GM21825 (cell line): ENCODE measurements at regions not wholly inside any gene's neighbourhood (a gene's known extent, or its start where the extent isn't known, plus 50 kb on each side); places are given as distances from the start of the nearest gene placed in this dataset.
"Not testable (repeated sequence)": the region's sequence is repeated elsewhere in the genome, so short reads cannot be mapped to it uniquely, and the experiment has no call there.

Experiments
- ATAC-seq: cut with Tn5 transposase; IDR thresholded peaks from one replicate; pipeline ENCODE4 v1.9.1; 2021; ENCODE audit warnings: mild to moderate bottlenecking, moderate library complexity; ENCODE audit not compliant: unreplicated experiment

GRCh38 chr11:43172477-43172876, 139.3 kb upstream of the API5 start:
- no peak for ATAC-seq

DNA sequence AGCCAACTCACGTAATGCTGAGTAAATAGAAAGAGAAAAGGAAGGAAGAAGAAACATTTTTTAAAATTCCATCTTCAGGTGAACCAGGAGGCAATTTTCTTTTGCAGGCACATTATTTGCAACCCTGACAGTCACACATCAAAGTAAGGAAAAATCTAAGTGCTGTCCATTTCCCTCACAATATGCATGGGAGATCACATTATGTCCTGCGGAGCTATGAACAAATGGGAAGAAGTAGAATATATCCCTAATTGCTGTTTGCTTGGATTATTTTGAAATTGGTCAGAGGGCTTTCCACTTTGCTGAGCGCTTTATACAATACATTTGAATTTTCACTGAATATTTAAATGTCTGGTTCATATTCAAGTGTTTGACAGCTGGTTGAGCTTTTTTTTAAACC, 133.8 kb upstream of the API5 start:
- no peak for ATAC-seq

DNA sequence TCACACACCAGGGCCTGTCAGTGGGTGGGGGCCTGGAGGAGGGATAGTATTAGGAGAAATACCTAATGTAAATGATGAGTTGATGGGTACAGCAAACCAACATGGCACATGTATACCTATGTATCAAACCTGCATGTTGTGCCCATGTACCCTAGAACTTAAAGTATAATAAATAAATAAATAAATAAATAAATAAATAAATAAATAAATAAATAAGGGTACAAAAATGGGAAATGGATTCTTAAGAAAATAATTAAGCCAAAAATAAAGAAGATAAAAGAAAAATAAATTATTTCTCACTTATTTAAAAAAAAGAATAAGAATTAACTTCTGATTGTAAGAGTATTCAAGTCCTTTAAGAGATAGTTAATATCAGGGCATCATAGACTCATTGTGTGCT, 117.3 kb upstream of the API5 start:
- ATAC-seq = not testable (repeated sequence)

DNA sequence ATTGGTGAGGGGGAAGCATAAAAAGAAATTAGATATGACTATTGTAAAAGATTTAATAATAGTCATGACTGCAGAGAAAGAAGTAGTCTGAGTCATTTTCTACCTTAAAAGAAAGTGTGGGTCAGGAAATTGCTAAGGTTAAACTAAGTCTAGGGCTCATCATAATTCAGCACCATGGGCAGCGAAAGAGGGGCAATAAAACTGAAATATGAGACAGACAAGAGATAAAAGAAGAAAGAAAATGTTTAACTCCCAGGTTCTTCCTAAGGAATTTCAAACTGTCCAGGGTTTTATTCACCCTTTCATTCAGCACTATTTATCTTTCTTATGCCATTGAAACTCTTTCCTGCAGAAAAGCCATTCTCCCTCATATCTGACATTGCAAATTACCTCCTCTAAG, 114.4 kb upstream of the API5 start:
- ATAC-seq = no peak

- ATAC-seq = no peak
Observed at GRCh38 chr11:43200031-43200430, 111.8 kb upstream of the API5 start.

GRCh38 chr11:43212279-43212678, 99.5 kb upstream of the API5 start:
- no peak for ATAC-seq

DNA sequence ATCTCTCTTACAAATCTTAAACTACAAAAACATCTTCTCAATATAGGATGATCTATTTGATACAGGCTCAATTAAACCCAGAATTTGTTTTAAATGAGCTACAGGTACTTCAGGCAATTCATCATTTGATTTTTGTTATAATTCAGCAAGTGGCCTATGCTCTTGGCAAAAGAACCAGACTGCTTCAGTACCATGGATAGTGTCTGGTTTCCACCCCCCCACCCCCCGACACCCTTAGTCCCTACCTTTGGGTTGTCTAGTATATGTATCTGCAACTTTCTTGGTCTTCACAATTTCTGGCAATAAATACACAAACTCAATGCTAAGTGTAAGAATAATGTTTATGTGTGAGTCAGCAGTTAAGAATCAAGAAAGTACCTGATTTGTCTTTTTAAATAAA, 97.3 kb upstream of the API5 start:
- ATAC-seq = no peak

- ATAC-seq = no peak
Observed at GRCh38 chr11:43217849-43218248, 93.9 kb upstream of the API5 start.

DNA sequence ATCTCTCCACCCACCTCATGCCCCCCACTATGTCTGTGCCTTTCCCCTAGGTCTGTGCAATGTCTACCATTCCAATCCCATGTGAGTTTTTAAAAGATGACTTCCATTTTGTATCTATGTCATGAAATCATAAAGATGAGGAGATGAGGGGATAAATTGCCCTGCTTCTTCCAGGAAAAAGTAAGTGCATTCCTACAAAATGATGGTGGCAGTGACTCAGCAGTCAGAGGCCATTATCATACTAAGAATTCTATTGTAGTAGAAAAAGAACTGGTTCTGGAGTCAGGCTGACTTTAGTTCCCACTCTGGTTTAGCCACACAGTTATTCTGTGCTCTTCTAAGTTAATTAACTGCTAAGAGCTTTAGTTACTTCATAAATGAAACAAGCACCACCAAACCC, 89.6 kb upstream of the API5 start:
- ATAC-seq = no peak

GRCh38 chr11:43223026-43223425, 88.8 kb upstream of the API5 start:
- ATAC-seq = no peak

DNA sequence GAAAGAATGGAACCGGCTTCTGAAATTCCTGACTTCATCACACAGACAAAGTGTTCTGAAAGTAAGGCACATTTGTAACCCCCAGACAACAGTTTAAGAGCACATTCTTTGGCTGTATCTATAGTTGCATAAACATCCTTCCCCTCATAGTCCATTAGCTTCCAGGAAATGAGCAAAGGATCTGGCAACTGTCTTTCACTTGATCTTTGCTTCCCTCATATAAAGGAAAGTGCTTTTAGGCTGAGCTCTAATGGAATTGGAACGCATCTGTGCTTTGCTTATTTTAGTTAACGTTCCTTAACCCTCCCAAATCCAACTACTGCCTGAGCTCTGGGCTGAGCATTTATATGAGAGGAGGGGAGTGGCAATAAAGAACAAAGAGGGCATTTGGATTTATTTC, 76.9 kb upstream of the API5 start:
- ATAC-seq = no peak

DNA sequence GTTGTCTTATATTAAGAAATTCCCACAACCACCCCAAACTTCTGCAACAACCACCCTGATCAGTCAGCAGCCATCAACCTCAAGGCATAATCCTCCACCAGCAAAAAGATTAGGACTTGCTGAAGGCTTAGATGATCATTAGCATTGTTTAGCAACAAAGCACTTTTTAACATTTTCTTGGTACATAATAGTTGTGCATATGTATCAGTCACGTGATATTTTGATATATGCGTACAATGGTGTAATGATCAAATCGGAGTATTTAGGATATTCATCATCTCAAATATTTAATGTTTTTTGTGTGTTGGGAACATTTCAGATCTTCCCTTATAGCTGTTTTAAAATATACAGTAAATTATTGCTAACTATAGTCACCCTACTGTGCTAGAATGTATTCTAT, 73.5 kb upstream of the API5 start:
- ATAC-seq = no peak

GRCh38 chr11:43239791-43240190, 72.0 kb upstream of the API5 start:
- no peak for ATAC-seq

- no peak for ATAC-seq
Observed at GRCh38 chr11:43242401-43242800, 69.4 kb upstream of the API5 start.

DNA sequence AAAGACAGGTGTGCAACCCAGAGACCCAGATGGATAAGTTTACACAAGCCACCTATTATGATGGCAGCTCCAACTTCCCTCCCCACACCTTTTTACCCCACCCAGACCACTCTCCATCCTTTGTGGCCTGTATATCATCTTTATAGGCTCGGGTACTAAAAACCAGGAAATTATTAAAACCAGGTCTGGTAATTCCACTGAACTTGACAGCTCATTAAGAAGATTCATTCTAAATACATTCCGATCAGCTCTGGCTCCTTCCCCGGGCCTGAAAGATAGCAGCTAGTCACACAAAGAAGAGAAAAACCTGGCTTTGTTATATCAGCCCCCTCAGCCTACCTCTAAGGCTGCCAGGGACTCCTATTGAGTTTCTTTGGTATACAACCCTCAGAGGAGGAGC, 67.9 kb upstream of the API5 start:
- no peak for ATAC-seq

DNA sequence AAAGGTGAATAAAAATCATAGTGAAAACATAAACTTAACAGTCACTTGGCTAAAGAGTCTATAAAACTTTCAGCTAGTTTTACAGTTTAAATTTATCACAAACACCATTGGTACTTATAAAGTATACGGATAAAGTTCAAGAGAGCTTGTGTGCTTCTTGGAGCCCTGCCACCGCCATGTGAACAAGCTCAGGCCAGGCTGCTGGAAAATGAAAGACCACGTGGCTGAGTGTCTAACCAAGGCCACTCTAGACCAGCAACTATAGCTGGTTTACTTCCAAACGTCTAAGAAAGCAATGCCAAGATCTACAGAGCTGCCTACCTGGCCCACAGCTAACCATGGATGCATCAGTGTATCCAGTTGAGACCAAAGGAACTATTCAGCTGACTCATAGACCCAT, 66.3 kb upstream of the API5 start:
- no peak for ATAC-seq

DNA sequence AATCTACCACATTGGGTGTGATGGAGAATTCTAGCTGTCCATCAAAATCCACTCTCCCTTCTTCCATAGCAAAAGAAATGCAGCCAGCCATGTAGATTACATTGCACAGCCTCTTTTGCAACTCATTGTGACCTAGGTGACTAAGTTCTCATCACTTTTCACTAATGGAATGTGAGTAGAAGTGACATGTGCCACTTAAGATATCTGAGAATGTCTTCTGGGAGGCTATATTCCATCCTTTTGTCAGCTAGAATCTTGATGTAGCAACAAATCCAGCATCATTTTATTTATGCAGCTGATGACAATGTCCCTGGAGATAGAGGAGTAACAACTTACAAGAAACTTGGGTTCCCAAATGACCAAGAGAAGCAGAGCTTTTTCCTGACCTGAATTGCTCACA, 61.5 kb upstream of the API5 start:
- no peak for ATAC-seq

GRCh38 chr11:43261775-43262174, 50.0 kb upstream of the API5 start:
- no peak for ATAC-seq
